ENCODE measurements at regions not wholly inside any gene's neighbourhood (a gene's known extent, or its start where the extent isn't known, plus 50 kb on each side); places are given as distances from the start of the nearest gene placed in this dataset.
A peak's percentile ranks its signal among the peaks of the same experiment; 100 is the strongest.

DNA sequence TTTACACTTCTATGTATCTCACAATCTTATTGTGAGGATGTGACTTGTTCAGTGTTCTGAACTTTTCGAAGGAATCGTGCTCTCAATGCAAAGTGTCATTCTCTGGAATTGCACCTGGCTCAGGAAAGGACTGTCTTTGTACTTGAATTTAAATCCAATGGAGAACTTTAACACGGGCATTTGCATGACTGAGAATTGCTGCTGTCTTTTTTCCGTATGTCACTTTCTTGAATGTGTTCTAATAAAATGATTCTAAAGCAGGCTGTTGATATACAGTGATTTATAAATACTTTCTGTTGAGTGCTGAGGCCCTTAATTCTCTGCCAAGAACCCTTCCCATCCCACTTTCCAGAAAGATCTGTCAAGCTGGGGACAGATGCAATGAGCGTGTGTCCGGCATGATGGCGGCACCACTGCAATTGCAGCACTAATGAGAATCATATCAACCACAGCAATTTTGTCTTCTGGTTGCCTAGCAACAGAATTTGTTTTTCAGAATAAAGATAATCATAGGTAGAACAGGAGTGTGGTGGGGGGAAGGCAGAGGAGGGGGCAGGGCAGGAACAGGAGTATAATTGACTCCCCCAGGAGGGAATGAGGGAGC is 210.6 kb upstream of the UMPS start:
- H3K27me3 ChIP-seq (ENCODE audit: control insufficient read depth in 4 of 4, insufficient read depth in 4 of 4, low read length in 3 of 4), result no peaks in the 10 kb centered on the region
- H3K9me3 ChIP-seq (ENCODE audit: control insufficient read depth in 4 of 4, low read length in 3 of 4), result no peaks in the 10 kb centered on the region
- TF ChIP-seq SP1 (IDR thresholded peaks at IDR 0.05) (no peak), HNF4A (conservative IDR thresholded peaks at IDR 0.05) (no peak), NR2F2 (IDR thresholded peaks at IDR 0.05) (no peak), GABPA (IDR thresholded peaks at IDR 0.05 in 1 of 2, conservative IDR thresholded peaks at IDR 0.05 in 1 of 2) (no peak), CTCF (IDR thresholded peaks at IDR 0.05; ENCODE audit: low read depth, low read length, missing input control) (no peak)
- no peak overlapping the region for H3K4me3 ChIP-seq (ENCODE audit: low read depth in 1 of 3, low read length in 3 of 3)
- no peak overlapping the region for H3K27ac ChIP-seq (ENCODE audit: low read depth in 1 of 2, low read length in 2 of 2)
- DNase-seq (ENCODE audit: low spot score), result no peak
- WGBS, result 97% methylated on average over 7 of the region's 7 CpGs
- H3K4me1 ChIP-seq (ENCODE audit: control insufficient read depth in 4 of 4, insufficient read depth in 4 of 4, low read length in 3 of 4), result peaks cover 0 to 6% (median 0%) of the 10 kb centered on the region in 4 donors
- H3K9ac ChIP-seq (ENCODE audit: low read depth in 1 of 2, low read length in 2 of 2), result no peak overlapping the region
- no peaks in the 10 kb centered on the region for H3K36me3 ChIP-seq (ENCODE audit: control insufficient read depth in 4 of 4, insufficient read depth in 3 of 4, low read depth in 1 of 4, low read length in 3 of 4)

DNA sequence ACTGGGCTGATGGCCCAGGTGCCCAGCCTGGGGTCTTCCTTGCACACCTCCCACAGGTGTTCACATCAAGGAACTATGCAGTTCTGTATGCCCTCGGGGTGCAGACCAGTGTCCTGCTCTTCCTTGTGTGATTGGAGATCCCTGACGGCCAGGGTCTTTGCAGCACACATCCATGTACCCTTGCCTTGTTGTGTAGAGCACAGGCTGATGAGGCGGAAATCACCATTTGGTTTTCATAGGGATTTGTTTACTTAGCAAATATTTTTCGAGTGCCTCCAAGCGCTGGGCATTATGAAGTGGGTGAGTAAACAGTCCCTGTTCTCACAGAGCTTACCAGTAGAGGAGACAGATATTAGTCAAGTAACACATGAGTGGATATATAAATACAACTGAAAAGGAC is 209.3 kb upstream of the UMPS start:
- Histone ChIP-seq H3K9me3 (ENCODE audit: control insufficient read depth in 4 of 4, low read length in 3 of 4) (peaks cover 0 to 2% (median 0%) of the 10 kb centered on the region in 4 donors), H3K27me3 (ENCODE audit: control insufficient read depth in 4 of 4, insufficient read depth in 4 of 4, low read length in 3 of 4) (no peaks in the 10 kb centered on the region), H3K9ac (ENCODE audit: low read depth in 1 of 2, low read length in 2 of 2) (no peak overlapping the region), H3K4me3 (ENCODE audit: low read depth in 1 of 3, low read length in 3 of 3) (no peak overlapping the region), H3K4me1 (ENCODE audit: control insufficient read depth in 4 of 4, insufficient read depth in 4 of 4, low read length in 3 of 4) (peaks cover 0 to 6% (median 0%) of the 10 kb centered on the region in 4 donors), H3K27ac (ENCODE audit: low read depth in 1 of 2, low read length in 2 of 2) (no peak overlapping the region), H3K36me3 (ENCODE audit: control insufficient read depth in 4 of 4, insufficient read depth in 3 of 4, low read depth in 1 of 4, low read length in 3 of 4) (no peaks in the 10 kb centered on the region)
- TF ChIP-seq TAF1 (conservative IDR thresholded peaks at IDR 0.05), result no peak
- TF ChIP-seq HNF4A (conservative IDR thresholded peaks at IDR 0.05), result peak in 1 of 2 donors; percentile 7
- no peak for TF ChIP-seq RAD21 (IDR thresholded peaks at IDR 0.05)
- TF ChIP-seq SP1 (IDR thresholded peaks at IDR 0.05), result no peak
- TF ChIP-seq GABPA (IDR thresholded peaks at IDR 0.05 in 1 of 2, conservative IDR thresholded peaks at IDR 0.05 in 1 of 2), result no peak
- TF ChIP-seq, protein P1, sequence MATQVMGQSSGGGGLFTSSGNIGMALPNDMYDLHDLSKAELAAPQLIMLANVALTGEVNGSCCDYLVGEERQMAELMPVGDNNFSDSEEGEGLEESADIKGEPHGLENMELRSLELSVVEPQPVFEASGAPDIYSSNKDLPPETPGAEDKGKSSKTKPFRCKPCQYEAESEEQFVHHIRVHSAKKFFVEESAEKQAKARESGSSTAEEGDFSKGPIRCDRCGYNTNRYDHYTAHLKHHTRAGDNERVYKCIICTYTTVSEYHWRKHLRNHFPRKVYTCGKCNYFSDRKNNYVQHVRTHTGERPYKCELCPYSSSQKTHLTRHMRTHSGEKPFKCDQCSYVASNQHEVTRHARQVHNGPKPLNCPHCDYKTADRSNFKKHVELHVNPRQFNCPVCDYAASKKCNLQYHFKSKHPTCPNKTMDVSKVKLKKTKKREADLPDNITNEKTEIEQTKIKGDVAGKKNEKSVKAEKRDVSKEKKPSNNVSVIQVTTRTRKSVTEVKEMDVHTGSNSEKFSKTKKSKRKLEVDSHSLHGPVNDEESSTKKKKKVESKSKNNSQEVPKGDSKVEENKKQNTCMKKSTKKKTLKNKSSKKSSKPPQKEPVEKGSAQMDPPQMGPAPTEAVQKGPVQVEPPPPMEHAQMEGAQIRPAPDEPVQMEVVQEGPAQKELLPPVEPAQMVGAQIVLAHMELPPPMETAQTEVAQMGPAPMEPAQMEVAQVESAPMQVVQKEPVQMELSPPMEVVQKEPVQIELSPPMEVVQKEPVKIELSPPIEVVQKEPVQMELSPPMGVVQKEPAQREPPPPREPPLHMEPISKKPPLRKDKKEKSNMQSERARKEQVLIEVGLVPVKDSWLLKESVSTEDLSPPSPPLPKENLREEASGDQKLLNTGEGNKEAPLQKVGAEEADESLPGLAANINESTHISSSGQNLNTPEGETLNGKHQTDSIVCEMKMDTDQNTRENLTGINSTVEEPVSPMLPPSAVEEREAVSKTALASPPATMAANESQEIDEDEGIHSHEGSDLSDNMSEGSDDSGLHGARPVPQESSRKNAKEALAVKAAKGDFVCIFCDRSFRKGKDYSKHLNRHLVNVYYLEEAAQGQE (IDR thresholded peaks at IDR 0.05), result no peak
- TF ChIP-seq JUND (IDR thresholded peaks at IDR 0.05), result no peak
- TF ChIP-seq FOXA2 (IDR thresholded peaks at IDR 0.05), result peak; percentile 69
- TF ChIP-seq, protein P2, sequence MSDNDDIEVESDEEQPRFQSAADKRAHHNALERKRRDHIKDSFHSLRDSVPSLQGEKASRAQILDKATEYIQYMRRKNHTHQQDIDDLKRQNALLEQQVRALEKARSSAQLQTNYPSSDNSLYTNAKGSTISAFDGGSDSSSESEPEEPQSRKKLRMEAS (IDR thresholded peaks at IDR 0.05), result no peak
- no peak for DNase-seq (ENCODE audit: low spot score)
- 41% methylated on average over 5 of the region's 5 CpGs for WGBS

DNA sequence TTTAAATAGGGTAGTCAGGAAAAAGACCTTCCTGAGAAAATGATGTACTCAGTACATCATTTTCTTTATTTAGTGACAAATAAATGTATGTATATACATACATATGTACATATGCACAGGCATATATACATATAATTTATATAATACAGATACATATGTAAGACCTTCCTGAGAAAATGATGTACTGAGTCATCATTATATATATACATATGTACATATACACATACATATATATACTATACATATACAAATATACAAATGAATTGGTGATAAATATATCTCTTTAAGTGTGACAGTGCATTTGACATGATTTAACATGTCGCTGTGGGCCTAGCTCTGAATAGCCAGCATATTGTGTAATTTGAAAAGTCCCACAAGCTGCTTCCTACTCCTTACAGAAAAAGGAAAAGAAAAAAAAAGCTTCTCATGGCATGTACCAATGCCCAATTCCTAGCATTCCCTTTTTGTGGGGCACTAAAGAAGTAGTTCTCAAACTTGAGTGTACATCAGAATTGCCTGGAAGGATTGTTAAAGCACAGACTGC is 208.1 kb upstream of the UMPS start:
- Histone ChIP-seq H3K4me3 (ENCODE audit: low read depth in 1 of 3, low read length in 3 of 3) (no peak overlapping the region), H3K9ac (ENCODE audit: low read depth in 1 of 2, low read length in 2 of 2) (no peak overlapping the region), H3K36me3 (ENCODE audit: control insufficient read depth in 4 of 4, insufficient read depth in 3 of 4, low read depth in 1 of 4, low read length in 3 of 4) (no peaks in the 10 kb centered on the region), H3K4me1 (ENCODE audit: control insufficient read depth in 4 of 4, insufficient read depth in 4 of 4, low read length in 3 of 4) (peaks cover 0 to 6% (median 0%) of the 10 kb centered on the region in 4 donors), H3K27me3 (ENCODE audit: control insufficient read depth in 4 of 4, insufficient read depth in 4 of 4, low read length in 3 of 4) (no peaks in the 10 kb centered on the region), H3K27ac (ENCODE audit: low read depth in 1 of 2, low read length in 2 of 2) (no peak overlapping the region), H3K9me3 (ENCODE audit: control insufficient read depth in 4 of 4, low read length in 3 of 4) (peaks cover 0 to 2% (median 0%) of the 10 kb centered on the region in 4 donors)
- TF ChIP-seq, protein P1 (IDR thresholded peaks at IDR 0.05), result no peak
- TF ChIP-seq RXRA (IDR thresholded peaks at IDR 0.05), result no peak
- 90% methylated on average over 1 of the region's 1 CpG for WGBS
- DNase-seq (ENCODE audit: low spot score), result no peak

Measured in liver (tissue), 8 donors.